Nephron progenitor cell (in vitro differentiated cells): ENCODE measurements at regions not wholly inside any gene's neighbourhood (a gene's known extent, or its start where the extent isn't known, plus 50 kb on each side); places are given as distances from the start of the nearest gene placed in this dataset.

Experiments used
- DNase-seq: peaks from one replicate; pipeline ENCODE4 v3.0.0; 2021
- H3K27ac Mint-ChIP-seq: 2 replicates; pipeline ENCODE4 v1.8.0; 2021; ENCODE audit warnings: mild to moderate bottlenecking, moderate library complexity, mixed read lengths
- H3K27me3 Mint-ChIP-seq: 2 replicates; pipeline ENCODE4 v1.8.0; 2021; ENCODE audit warnings: mild to moderate bottlenecking, low read depth, mixed read lengths; ENCODE audit not compliant: poor library complexity
- H3K36me3 Mint-ChIP-seq: 2 replicates; pipeline ENCODE4 v1.8.0; 2021; ENCODE audit warnings: low read depth, mixed read lengths
- H3K4me1 Mint-ChIP-seq: 2 replicates; pipeline ENCODE4 v1.8.0; 2021; ENCODE audit warnings: mixed read lengths
- H3K4me3 Mint-ChIP-seq: 2 replicates; pipeline ENCODE4 v1.8.0; 2021; ENCODE audit warnings: mild to moderate bottlenecking, moderate library complexity, mixed read lengths
- H3K9me3 Mint-ChIP-seq: 2 replicates; pipeline ENCODE4 v1.8.0; 2021; ENCODE audit warnings: mild to moderate bottlenecking, moderate library complexity, mixed read lengths
- CTCF ChIP-seq: fragments of 200-600 bp; sonication (generic); IDR thresholded peaks from 2 replicates; pipeline ENCODE4 v1.5.0; 2021; ENCODE audit warnings: antibody characterized with exemption

GRCh38 chr9:26371236-26371635, 521.4 kb downstream of the CAAP1 start:
- Mint-ChIP-seq H3K27me3 (peaks cover 2% of the 10 kb centered on the region), H3K27ac (no peak overlapping the region), H3K4me3 (no peak overlapping the region), H3K9me3 (no peaks in the 10 kb centered on the region), H3K4me1 (no peaks in the 10 kb centered on the region), H3K36me3 (no peaks in the 10 kb centered on the region)
- TF ChIP-seq CTCF = no peak
- DNase-seq = no peak

GRCh38 chr9:26369093-26369492, 523.5 kb downstream of the CAAP1 start:
- Mint-ChIP-seq H3K27ac (no peak overlapping the region), H3K9me3 (no peaks in the 10 kb centered on the region), H3K4me3 (no peak overlapping the region), H3K4me1 (no peaks in the 10 kb centered on the region), H3K27me3 (peaks cover 2% of the 10 kb centered on the region), H3K36me3 (no peaks in the 10 kb centered on the region)
- no peak for DNase-seq
- no peak for TF ChIP-seq CTCF

- Mint-ChIP-seq H3K27ac (no peak overlapping the region), H3K4me3 (no peak overlapping the region), H3K27me3 (peaks cover 2% of the 10 kb centered on the region), H3K36me3 (no peaks in the 10 kb centered on the region), H3K4me1 (no peaks in the 10 kb centered on the region), H3K9me3 (no peaks in the 10 kb centered on the region)
- no peak for DNase-seq
- no peak for TF ChIP-seq CTCF
Observed at GRCh38 chr9:26368241-26368640, 524.4 kb downstream of the CAAP1 start.

GRCh38 chr9:26361010-26361409, 531.6 kb downstream of the CAAP1 start:
- no peak for DNase-seq
- no peaks in the 10 kb centered on the region for H3K36me3 Mint-ChIP-seq
- no peaks in the 10 kb centered on the region for H3K27me3 Mint-ChIP-seq
- TF ChIP-seq CTCF = no peak
- H3K9me3 Mint-ChIP-seq = peaks cover 3% of the 10 kb centered on the region
- H3K4me3 Mint-ChIP-seq = no peak overlapping the region
- H3K27ac Mint-ChIP-seq = no peak overlapping the region
- H3K4me1 Mint-ChIP-seq = no peaks in the 10 kb centered on the region

- Mint-ChIP-seq H3K27me3 (peaks cover 4% of the 10 kb centered on the region), H3K27ac (no peak overlapping the region), H3K4me1 (no peaks in the 10 kb centered on the region), H3K9me3 (peaks cover 3% of the 10 kb centered on the region), H3K36me3 (no peaks in the 10 kb centered on the region), H3K4me3 (no peak overlapping the region)
- no peak for DNase-seq
- TF ChIP-seq CTCF = no peak
Observed at GRCh38 chr9:26358836-26359235, 533.8 kb downstream of the CAAP1 start.

GRCh38 chr9:26357803-26358344, 534.7 kb downstream of the CAAP1 start:
- no peak for TF ChIP-seq CTCF
- Mint-ChIP-seq H3K4me1 (no peaks in the 10 kb centered on the region), H3K27ac (no peak overlapping the region), H3K9me3 (peaks cover 3% of the 10 kb centered on the region), H3K27me3 (peaks cover 4% of the 10 kb centered on the region), H3K36me3 (no peaks in the 10 kb centered on the region), H3K4me3 (no peak overlapping the region)
- DNase-seq = no peak
